Rectal smooth muscle tissue (tissue), 1 donor: ENCODE measurements at regions not wholly inside any gene's neighbourhood (a gene's known extent, or its start where the extent isn't known, plus 50 kb on each side); places are given as distances from the start of the nearest gene placed in this dataset.

ENCODE experiments used
- H3K27ac ChIP-seq: one replicate; pipeline ENCODE4 v1.7.0; 2013; ENCODE audit warnings: low read depth, low read length, inconsistent platforms
- H3K27me3 ChIP-seq: one replicate; pipeline ENCODE4 v1.7.0; 2013; ENCODE audit warnings: low read length; ENCODE audit not compliant: control insufficient read depth, insufficient read depth
- H3K36me3 ChIP-seq: one replicate; pipeline ENCODE4 v1.7.0; 2013; ENCODE audit warnings: low read length; ENCODE audit not compliant: control insufficient read depth, insufficient read depth
- H3K4me1 ChIP-seq: one replicate; pipeline ENCODE4 v1.7.0; 2013; ENCODE audit warnings: low read length; ENCODE audit not compliant: control insufficient read depth, insufficient read depth
- H3K4me3 ChIP-seq: one replicate; pipeline ENCODE4 v1.7.0; 2013; ENCODE audit warnings: low read length
- H3K9ac ChIP-seq: one replicate; pipeline ENCODE4 v1.7.0; 2013; ENCODE audit warnings: low read length

DNA sequence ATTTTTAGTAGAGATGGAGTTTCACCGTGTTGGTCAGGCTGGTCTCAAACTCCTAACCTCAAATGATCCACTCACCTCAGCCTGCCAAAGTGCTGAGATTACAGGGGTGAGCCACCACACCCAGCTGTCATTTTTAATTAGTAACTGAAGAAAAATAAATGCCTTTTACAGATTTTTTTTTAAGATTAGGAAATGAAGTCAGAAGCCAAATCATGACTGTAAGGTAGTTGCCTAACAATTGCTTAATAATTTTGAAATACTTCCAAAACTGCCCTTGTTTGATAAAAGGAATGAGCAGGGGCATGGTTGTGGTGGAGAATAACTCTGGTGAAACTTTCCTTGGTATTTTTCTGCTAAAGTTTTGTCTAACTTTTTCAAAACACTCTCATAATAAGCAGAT lies 98.9 kb upstream of the SLC5A12 start:
- Histone ChIP-seq H3K27me3 (no peaks in the 10 kb centered on the region), H3K36me3 (no peaks in the 10 kb centered on the region), H3K4me3 (no peak overlapping the region), H3K27ac (no peak overlapping the region), H3K4me1 (no peaks in the 10 kb centered on the region), H3K9ac (no peak overlapping the region)

- Histone ChIP-seq H3K4me1 (peaks cover 16% of the 10 kb centered on the region), H3K27me3 (no peaks in the 10 kb centered on the region), H3K9ac (no peak overlapping the region), H3K27ac (no peak overlapping the region), H3K4me3 (no peak overlapping the region), H3K36me3 (no peaks in the 10 kb centered on the region)
Observed at GRCh38 chr11:26823963-26824362, 102.1 kb upstream of the SLC5A12 start.

GRCh38 chr11:26827567-26828081 lies 105.8 kb upstream of the SLC5A12 start:
- no peak overlapping the region for H3K9ac ChIP-seq
- H3K4me1 ChIP-seq, result peaks cover 18% of the 10 kb centered on the region
- H3K27ac ChIP-seq, result peak overlapping the region; percentile 41
- no peaks in the 10 kb centered on the region for H3K27me3 ChIP-seq
- H3K4me3 ChIP-seq, result no peak overlapping the region
- no peaks in the 10 kb centered on the region for H3K36me3 ChIP-seq

GRCh38 chr11:26828288-26828687 lies 106.4 kb upstream of the SLC5A12 start:
- Histone ChIP-seq H3K27ac (peak overlapping the region; percentile 41), H3K4me1 (peaks cover 18% of the 10 kb centered on the region), H3K4me3 (no peak overlapping the region)

DNA sequence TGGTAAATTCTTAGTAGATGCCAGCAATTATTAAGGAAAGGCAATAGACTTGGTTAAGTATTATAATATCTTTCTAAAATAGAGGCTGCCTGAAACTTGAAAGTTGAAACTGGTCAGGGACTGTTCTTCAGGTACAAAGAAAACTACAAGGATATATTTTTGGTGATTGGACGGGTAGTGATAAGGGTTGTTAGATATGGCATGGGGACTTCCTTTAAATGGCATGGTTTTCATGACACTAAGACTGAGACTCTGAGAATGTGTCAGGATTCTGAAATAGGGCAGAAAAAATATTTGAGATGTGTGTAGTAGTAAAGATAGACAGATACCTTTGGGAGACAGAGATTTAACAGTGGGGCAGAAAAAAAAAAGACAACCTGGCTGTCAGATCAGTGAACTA lies 108.4 kb upstream of the SLC5A12 start:
- Histone ChIP-seq H3K27ac (no peak overlapping the region), H3K27me3 (no peaks in the 10 kb centered on the region), H3K36me3 (no peaks in the 10 kb centered on the region), H3K4me1 (peaks cover 18% of the 10 kb centered on the region), H3K9ac (no peak overlapping the region), H3K4me3 (no peak overlapping the region)

More at GRCh38 chr11:26828288-26828687, 106.4 kb upstream of the SLC5A12 start:
- Histone ChIP-seq H3K27me3 (no peaks in the 10 kb centered on the region), H3K36me3 (no peaks in the 10 kb centered on the region), H3K9ac (no peak overlapping the region)

DNA sequence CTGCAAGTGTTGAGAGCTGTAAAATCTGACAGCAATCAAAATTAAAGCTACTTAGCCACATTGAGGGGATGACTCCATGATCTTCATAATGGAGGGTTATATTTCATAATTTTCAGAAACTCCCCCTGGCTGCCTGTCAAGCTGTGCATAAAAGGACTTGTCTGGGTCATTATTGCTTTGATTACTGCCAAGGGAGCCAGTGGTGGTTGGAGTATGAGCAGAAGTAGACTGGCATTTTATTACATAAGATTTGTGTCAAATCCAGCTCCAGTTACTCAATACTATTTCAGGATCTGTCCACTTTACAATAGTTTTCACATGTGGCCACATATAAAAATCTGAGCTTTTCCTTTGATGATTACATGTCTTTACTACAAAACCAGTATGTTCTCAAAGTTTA lies 108.9 kb upstream of the SLC5A12 start:
- no peak overlapping the region for H3K27ac ChIP-seq
- no peaks in the 10 kb centered on the region for H3K27me3 ChIP-seq
- no peaks in the 10 kb centered on the region for H3K36me3 ChIP-seq
- H3K4me3 ChIP-seq, result no peak overlapping the region
- H3K9ac ChIP-seq, result no peak overlapping the region
- peaks cover 18% of the 10 kb centered on the region for H3K4me1 ChIP-seq

DNA sequence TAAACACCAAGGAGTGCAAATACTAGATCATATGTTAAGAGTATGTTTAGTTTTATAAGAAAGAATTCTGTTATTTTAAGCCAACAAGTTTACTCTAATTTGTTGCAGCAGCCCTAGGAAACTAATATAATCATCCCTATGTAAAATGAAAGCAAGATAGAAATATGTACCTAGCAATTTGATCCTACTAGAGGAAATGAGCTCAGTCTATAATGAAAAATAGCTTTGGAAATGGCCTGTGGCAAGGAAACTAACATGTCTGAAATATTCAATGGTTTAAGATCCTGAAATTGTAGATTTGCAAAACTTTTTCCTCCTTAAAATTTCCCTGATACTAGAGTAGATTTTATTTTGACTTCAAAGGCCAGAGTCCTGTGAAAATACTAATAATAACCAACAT lies 112.7 kb upstream of the SLC5A12 start:
- H3K27ac ChIP-seq, result no peak overlapping the region
- H3K4me1 ChIP-seq, result no peaks in the 10 kb centered on the region
- no peaks in the 10 kb centered on the region for H3K36me3 ChIP-seq

DNA sequence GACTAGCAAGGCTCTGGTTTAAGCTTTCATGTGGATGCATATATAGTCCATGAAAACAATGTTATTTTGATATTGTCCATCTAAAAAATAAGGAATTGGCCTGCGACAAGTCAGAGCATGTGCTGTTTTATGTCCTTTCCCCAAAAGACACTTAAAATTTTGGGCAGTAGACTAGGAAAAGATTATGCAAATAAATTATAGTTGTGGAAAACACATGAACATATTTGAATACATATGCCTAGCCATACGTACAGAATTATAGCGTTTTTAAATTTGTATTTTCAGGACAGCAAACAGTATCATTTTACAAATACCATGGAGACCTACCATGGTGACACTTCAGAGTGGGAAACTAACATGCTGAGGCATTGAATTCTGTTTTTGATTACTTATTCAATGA lies 113.8 kb upstream of the SLC5A12 start:
- H3K4me1 ChIP-seq, result no peaks in the 10 kb centered on the region
- H3K4me3 ChIP-seq, result no peak overlapping the region
- H3K27ac ChIP-seq, result no peak overlapping the region

More for the DNA sequence above, 112.7 kb upstream of the SLC5A12 start:
- Histone ChIP-seq H3K4me3 (no peak overlapping the region), H3K9ac (no peak overlapping the region), H3K27me3 (no peaks in the 10 kb centered on the region)

DNA sequence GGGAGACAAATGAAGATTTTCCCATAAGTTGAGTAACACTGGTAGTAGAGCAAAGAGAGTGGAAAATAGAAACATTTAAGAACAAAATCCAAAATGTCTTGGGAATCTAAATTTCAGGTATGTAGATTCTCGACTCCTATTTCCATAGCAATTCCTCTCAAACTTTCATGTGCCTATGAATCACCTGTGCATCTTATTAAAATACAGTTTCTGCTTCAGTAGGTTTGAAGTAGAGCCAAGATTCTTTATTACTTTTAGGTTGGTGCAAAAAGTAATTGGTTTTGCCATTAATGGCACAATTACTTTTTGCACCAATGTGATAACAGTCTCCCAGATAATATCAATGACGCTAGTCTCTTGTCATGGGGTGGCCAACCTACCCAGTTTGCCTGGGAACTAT lies 115.3 kb upstream of the SLC5A12 start:
- no peaks in the 10 kb centered on the region for H3K36me3 ChIP-seq
- H3K4me1 ChIP-seq, result peaks cover 6% of the 10 kb centered on the region
- H3K4me3 ChIP-seq, result no peak overlapping the region
- no peak overlapping the region for H3K27ac ChIP-seq
- no peaks in the 10 kb centered on the region for H3K27me3 ChIP-seq
- no peak overlapping the region for H3K9ac ChIP-seq

More for the DNA sequence above, 113.8 kb upstream of the SLC5A12 start:
- no peak overlapping the region for H3K9ac ChIP-seq
- H3K36me3 ChIP-seq, result no peaks in the 10 kb centered on the region
- no peaks in the 10 kb centered on the region for H3K27me3 ChIP-seq

GRCh38 chr11:26839911-26840698 lies 118.2 kb upstream of the SLC5A12 start:
- H3K27me3 ChIP-seq, result no peaks in the 10 kb centered on the region
- no peaks in the 10 kb centered on the region for H3K36me3 ChIP-seq
- peaks cover 13% of the 10 kb centered on the region for H3K4me1 ChIP-seq
- no peak overlapping the region for H3K27ac ChIP-seq
- H3K9ac ChIP-seq, result no peak overlapping the region
- no peak overlapping the region for H3K4me3 ChIP-seq

GRCh38 chr11:26841818-26842473 lies 120.1 kb upstream of the SLC5A12 start:
- Histone ChIP-seq H3K4me3 (no peak overlapping the region), H3K36me3 (no peaks in the 10 kb centered on the region), H3K9ac (no peak overlapping the region), H3K4me1 (peaks cover 13% of the 10 kb centered on the region), H3K27ac (peak overlapping the region; percentile 69), H3K27me3 (no peaks in the 10 kb centered on the region)

- H3K9ac ChIP-seq, result no peak overlapping the region
- H3K27ac ChIP-seq, result peak overlapping the region; percentile 27
- H3K4me1 ChIP-seq, result peaks cover 13% of the 10 kb centered on the region
- no peak overlapping the region for H3K4me3 ChIP-seq
- H3K36me3 ChIP-seq, result no peaks in the 10 kb centered on the region
- no peaks in the 10 kb centered on the region for H3K27me3 ChIP-seq
Observed at GRCh38 chr11:26842478-26843282, 120.8 kb upstream of the SLC5A12 start.
